Testis (tissue), 2 donors: ENCODE measurements at regions not wholly inside any gene's neighbourhood (a gene's known extent, or its start where the extent isn't known, plus 50 kb on each side); places are given as distances from the start of the nearest gene placed in this dataset.

Source experiments
- CTCF ChIP-seq, 3 experiments: fragments of 450-650 bp in 2 of 3; fragments of 200-600 bp in 1 of 3; sonication (generic) in 1 of 3; IDR thresholded peaks; one replicate each; pipeline ENCODE4 v1.5.1; 2016 to 2019; ENCODE audit warnings: antibody characterized with exemption in 3 of 3, mild to moderate bottlenecking in 2 of 3, moderate library complexity in 1 of 3
- POLR2A ChIP-seq: fragments of 450-650 bp; IDR thresholded peaks from one replicate; pipeline ENCODE4 v1.6.1; 2017; ENCODE audit warnings: antibody characterized with exemption, mild to moderate bottlenecking, moderate library complexity

- TF ChIP-seq POLR2A (no peak), CTCF (IDR thresholded peaks at IDR 0.05) (no peak)
Observed at GRCh38 chr6:166242888-166243287, 65.3 kb downstream of the PRR18 start.
